Omental fat pad (tissue), 3 donors: ENCODE measurements at regions not wholly inside any gene's neighbourhood (a gene's known extent, or its start where the extent isn't known, plus 50 kb on each side); places are given as distances from the start of the nearest gene placed in this dataset.
"Not testable (repeated sequence)": the region's sequence is repeated elsewhere in the genome, so short reads cannot be mapped to it uniquely, and the experiment has no call there.

Experiments
- ATAC-seq: fragments of 150-250 bp; one replicate; pipeline ENCODE4 v1.9.1; 2016; ENCODE audit warnings: mild to moderate bottlenecking, moderate library complexity; ENCODE audit not compliant: low FRiP score
- DNase-seq: peaks from one replicate; pipeline ENCODE4 v3.0.0-alpha.2; 2019; ENCODE audit warnings: low spot score
- CTCF ChIP-seq, 3 donors: fragments of 450-650 bp; IDR thresholded peaks; one replicate each; pipeline ENCODE4 v1.5.1; 2016 to 2017; ENCODE audit warnings: antibody characterized with exemption in 3 of 3, mild to moderate bottlenecking in 3 of 3, moderate library complexity in 2 of 3

- DNase-seq, result no peak
- TF ChIP-seq CTCF (IDR thresholded peaks at IDR 0.05), result no peak
- no peak for ATAC-seq
Measured at GRCh38 chr20:47851774-47852173, 66.5 kb upstream of the SULF2 start.

- TF ChIP-seq CTCF (IDR thresholded peaks at IDR 0.05), result no peak
- ATAC-seq (no peak), DNase-seq (no peak)
Measured at GRCh38 chr20:47850146-47850545, 64.9 kb upstream of the SULF2 start.

GRCh38 chr20:47849596-47849995, 64.3 kb upstream of the SULF2 start:
- DNase-seq (no peak), ATAC-seq (no peak)
- TF ChIP-seq CTCF (IDR thresholded peaks at IDR 0.05), result no peak

GRCh38 chr20:47849006-47849405, 63.7 kb upstream of the SULF2 start:
- no peak for ATAC-seq
- DNase-seq, result no peak

GRCh38 chr20:47848534-47848933, 63.3 kb upstream of the SULF2 start:
- ATAC-seq, DNase-seq: not testable (repeated sequence)

More at GRCh38 chr20:47849006-47849405, 63.7 kb upstream of the SULF2 start:
- TF ChIP-seq CTCF (IDR thresholded peaks at IDR 0.05), result no peak

GRCh38 chr20:47847884-47848485, 62.7 kb upstream of the SULF2 start:
- no peak for DNase-seq
- no peak for TF ChIP-seq CTCF (IDR thresholded peaks at IDR 0.05)
- ATAC-seq, result no peak

- not testable (repeated sequence) for DNase-seq, ATAC-seq
Measured at GRCh38 chr20:47847220-47847619, 61.9 kb upstream of the SULF2 start.

GRCh38 chr20:47846651-47847050, 61.4 kb upstream of the SULF2 start:
- ATAC-seq, DNase-seq: not testable (repeated sequence)

- DNase-seq, ATAC-seq: not testable (repeated sequence)
Measured at GRCh38 chr20:47845382-47845977, 60.2 kb upstream of the SULF2 start.

- DNase-seq, result not testable (repeated sequence)
Measured at GRCh38 chr20:47844568-47844906, 59.3 kb upstream of the SULF2 start.

More at GRCh38 chr20:47844568-47844906, 59.3 kb upstream of the SULF2 start:
- not testable (repeated sequence) for ATAC-seq
